ENCODE measurements at regions not wholly inside any gene's neighbourhood (a gene's known extent, or its start where the extent isn't known, plus 50 kb on each side); places are given as distances from the start of the nearest gene placed in this dataset.

GRCh38 chr11:110787680-110788079 lies 75.4 kb upstream of the ARHGAP20 start:
- Mint-ChIP-seq H3K27ac (no peak overlapping the region), H3K36me3 (ENCODE audit: insufficient read depth) (no peaks in the 10 kb centered on the region), H3K27me3 (peaks cover 11% of the 10 kb centered on the region in 2 donors), H3K4me1 (ENCODE audit: low read depth in 2 of 2) (no peaks in the 10 kb centered on the region), H3K4me3 (no peak overlapping the region), H3K9me3 (no peaks in the 10 kb centered on the region)
- ATAC-seq (replicated peaks) (no peak), DNase-seq (no peak)

- Mint-ChIP-seq H3K27ac (no peak overlapping the region), H3K4me1 (ENCODE audit: low read depth in 2 of 2) (no peaks in the 10 kb centered on the region), H3K9me3 (no peaks in the 10 kb centered on the region), H3K27me3 (peaks cover 8 to 10% of the 10 kb centered on the region in 2 donors), H3K4me3 (no peak overlapping the region), H3K36me3 (ENCODE audit: insufficient read depth) (no peaks in the 10 kb centered on the region)
- ATAC-seq (replicated peaks) = no peak
- no peak for DNase-seq
Measured at GRCh38 chr11:110786226-110786902, 74.1 kb upstream of the ARHGAP20 start.

GRCh38 chr11:110785398-110785797 lies 73.2 kb upstream of the ARHGAP20 start:
- ATAC-seq (replicated peaks) (no peak), DNase-seq (no peak)
- no peak overlapping the region for H3K27ac Mint-ChIP-seq
- no peaks in the 10 kb centered on the region for H3K36me3 Mint-ChIP-seq (ENCODE audit: insufficient read depth)
- H3K27me3 Mint-ChIP-seq = peaks cover 8 to 10% of the 10 kb centered on the region in 2 donors
- no peaks in the 10 kb centered on the region for H3K4me1 Mint-ChIP-seq (ENCODE audit: low read depth in 2 of 2)
- no peaks in the 10 kb centered on the region for H3K9me3 Mint-ChIP-seq
- no peak overlapping the region for H3K4me3 Mint-ChIP-seq

GRCh38 chr11:110782616-110783015 lies 70.4 kb upstream of the ARHGAP20 start:
- no peaks in the 10 kb centered on the region for H3K4me1 Mint-ChIP-seq (ENCODE audit: low read depth in 2 of 2)
- ATAC-seq (replicated peaks) = no peak
- no peak for DNase-seq
- peaks cover 0 to 7% of the 10 kb centered on the region in 2 donors for H3K9me3 Mint-ChIP-seq
- H3K27ac Mint-ChIP-seq = no peak overlapping the region
- H3K27me3 Mint-ChIP-seq = peaks cover 0 to 8% of the 10 kb centered on the region in 2 donors
- no peak overlapping the region for H3K4me3 Mint-ChIP-seq
- H3K36me3 Mint-ChIP-seq (ENCODE audit: insufficient read depth) = no peaks in the 10 kb centered on the region

DNA sequence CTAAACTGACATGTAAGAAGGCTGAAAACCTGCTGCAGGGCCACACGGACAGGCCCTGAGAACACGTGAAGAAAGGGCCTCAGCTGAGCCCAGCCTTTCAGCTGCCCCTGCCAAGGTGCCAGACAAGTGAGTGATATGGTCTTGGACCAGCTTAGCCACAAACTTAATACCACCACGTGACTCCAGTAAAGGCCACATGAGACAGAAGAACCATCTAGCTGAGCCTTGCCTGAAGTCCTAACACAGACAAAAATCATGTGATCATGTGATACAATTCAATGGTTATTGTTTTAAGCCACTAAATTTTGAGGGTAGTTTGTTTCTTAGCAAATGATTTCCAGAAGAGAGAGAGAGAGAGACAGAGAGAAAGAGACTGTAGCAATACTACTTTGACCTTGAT lies 66.9 kb upstream of the ARHGAP20 start:
- H3K4me3 Mint-ChIP-seq = no peak overlapping the region
- DNase-seq (no peak), ATAC-seq (replicated peaks) (no peak)
- no peaks in the 10 kb centered on the region for H3K4me1 Mint-ChIP-seq (ENCODE audit: low read depth in 2 of 2)
- H3K36me3 Mint-ChIP-seq (ENCODE audit: insufficient read depth) = no peaks in the 10 kb centered on the region
- peaks cover 0 to 7% of the 10 kb centered on the region in 2 donors for H3K9me3 Mint-ChIP-seq
- H3K27me3 Mint-ChIP-seq = no peaks in the 10 kb centered on the region
- no peak overlapping the region for H3K27ac Mint-ChIP-seq

DNA sequence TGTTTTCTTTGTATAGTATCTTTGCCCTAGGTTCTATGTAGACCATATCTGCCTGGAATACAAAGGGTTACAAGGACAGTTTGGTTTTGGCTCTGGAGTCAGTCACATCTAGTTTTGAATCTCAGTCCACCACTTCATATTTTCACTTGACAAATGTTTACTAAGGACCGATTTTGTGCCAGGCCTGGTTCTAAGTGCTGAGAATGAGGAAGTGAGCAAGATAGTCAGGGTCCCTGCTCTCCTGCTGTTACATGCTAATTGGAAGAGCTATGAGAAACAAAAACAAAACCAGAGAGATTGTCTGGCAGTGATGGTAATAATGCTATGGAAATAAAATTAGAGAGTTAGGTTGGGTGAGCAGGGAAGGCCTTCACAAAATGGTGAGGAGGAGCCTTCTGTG lies 66.1 kb upstream of the ARHGAP20 start:
- no peak for ATAC-seq (replicated peaks)
- H3K4me1 Mint-ChIP-seq (ENCODE audit: low read depth in 2 of 2) = no peaks in the 10 kb centered on the region

GRCh38 chr11:110777775-110778174 lies 65.5 kb upstream of the ARHGAP20 start:
- Mint-ChIP-seq H3K27me3 (no peaks in the 10 kb centered on the region), H3K27ac (no peak overlapping the region), H3K36me3 (ENCODE audit: insufficient read depth) (no peaks in the 10 kb centered on the region), H3K4me3 (no peak overlapping the region), H3K9me3 (peaks cover 0 to 7% of the 10 kb centered on the region in 2 donors), H3K4me1 (ENCODE audit: low read depth in 2 of 2) (no peaks in the 10 kb centered on the region)
- ATAC-seq (replicated peaks) = no peak
- DNase-seq = no peak

More for the DNA sequence above, 66.1 kb upstream of the ARHGAP20 start:
- DNase-seq = no peak
- H3K4me3 Mint-ChIP-seq = no peak overlapping the region
- no peaks in the 10 kb centered on the region for H3K27me3 Mint-ChIP-seq
- H3K36me3 Mint-ChIP-seq (ENCODE audit: insufficient read depth) = no peaks in the 10 kb centered on the region
- no peak overlapping the region for H3K27ac Mint-ChIP-seq
- peaks cover 0 to 7% of the 10 kb centered on the region in 2 donors for H3K9me3 Mint-ChIP-seq

- Mint-ChIP-seq H3K27ac (no peak overlapping the region), H3K4me1 (ENCODE audit: low read depth in 2 of 2) (no peaks in the 10 kb centered on the region), H3K4me3 (no peak overlapping the region), H3K27me3 (no peaks in the 10 kb centered on the region), H3K9me3 (peaks cover 0 to 7% of the 10 kb centered on the region in 2 donors), H3K36me3 (ENCODE audit: insufficient read depth) (no peaks in the 10 kb centered on the region)
- ATAC-seq (replicated peaks) (no peak), DNase-seq (no peak)
Measured at GRCh38 chr11:110776081-110776480, 63.8 kb upstream of the ARHGAP20 start.

GRCh38 chr11:110774138-110775014 lies 62.1 kb upstream of the ARHGAP20 start:
- Mint-ChIP-seq H3K4me1 (ENCODE audit: low read depth in 2 of 2) (peaks cover 3% of the 10 kb centered on the region in 2 donors), H3K4me3 (no peak overlapping the region), H3K27me3 (no peaks in the 10 kb centered on the region), H3K9me3 (peaks cover 0 to 7% of the 10 kb centered on the region in 2 donors), H3K36me3 (ENCODE audit: insufficient read depth) (no peaks in the 10 kb centered on the region), H3K27ac (no peak overlapping the region)
- no peak for ATAC-seq (replicated peaks)
- no peak for DNase-seq

GRCh38 chr11:110773442-110773841 lies 61.2 kb upstream of the ARHGAP20 start:
- DNase-seq = no peak
- Mint-ChIP-seq H3K36me3 (ENCODE audit: insufficient read depth) (no peaks in the 10 kb centered on the region), H3K27me3 (no peaks in the 10 kb centered on the region), H3K4me1 (ENCODE audit: low read depth in 2 of 2) (peaks cover 3 to 5% of the 10 kb centered on the region in 2 donors), H3K27ac (no peak overlapping the region), H3K4me3 (no peak overlapping the region), H3K9me3 (peaks cover 0 to 4% of the 10 kb centered on the region in 2 donors)
- ATAC-seq (replicated peaks) = no peak

GRCh38 chr11:110772863-110773262 lies 60.6 kb upstream of the ARHGAP20 start:
- H3K27me3 Mint-ChIP-seq = peaks cover 0 to 3% of the 10 kb centered on the region in 2 donors
- H3K27ac Mint-ChIP-seq = no peak overlapping the region
- no peak for DNase-seq
- ATAC-seq (replicated peaks) = no peak
- no peaks in the 10 kb centered on the region for H3K36me3 Mint-ChIP-seq (ENCODE audit: insufficient read depth)
- H3K4me1 Mint-ChIP-seq (ENCODE audit: low read depth in 2 of 2) = peaks cover 3 to 5% of the 10 kb centered on the region in 2 donors
- H3K9me3 Mint-ChIP-seq = no peaks in the 10 kb centered on the region
- H3K4me3 Mint-ChIP-seq = no peak overlapping the region

- ATAC-seq (replicated peaks) (no peak), DNase-seq (no peak)
- Mint-ChIP-seq H3K36me3 (ENCODE audit: insufficient read depth) (no peaks in the 10 kb centered on the region), H3K9me3 (peaks cover 0 to 2% of the 10 kb centered on the region in 2 donors), H3K4me3 (no peak overlapping the region), H3K27ac (no peak overlapping the region), H3K27me3 (peaks cover 9 to 25% of the 10 kb centered on the region in 2 donors), H3K4me1 (ENCODE audit: low read depth in 2 of 2) (peaks cover 3 to 5% of the 10 kb centered on the region in 2 donors)
Measured at GRCh38 chr11:110766316-110766715, 54.1 kb upstream of the ARHGAP20 start.

DNA sequence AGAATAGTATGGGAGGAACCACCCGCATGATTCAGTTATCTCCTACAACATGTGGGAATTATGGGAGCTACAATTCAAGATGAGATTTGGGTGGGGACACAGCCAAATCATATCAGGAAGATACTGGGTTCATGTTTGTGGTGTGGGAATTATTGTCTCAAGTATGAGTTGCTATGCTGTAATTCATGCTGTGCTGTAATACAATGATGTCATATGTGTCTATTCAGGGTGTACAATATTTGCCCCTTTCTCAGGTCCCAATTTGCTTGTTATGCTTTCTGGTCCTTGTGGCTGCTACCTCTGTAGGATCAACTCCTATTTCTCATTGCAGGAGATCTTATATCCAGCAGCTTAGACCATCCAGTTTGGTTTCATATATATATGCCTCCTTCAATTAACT lies 52.2 kb upstream of the ARHGAP20 start:
- Mint-ChIP-seq H3K4me3 (no peak overlapping the region), H3K4me1 (ENCODE audit: low read depth in 2 of 2) (peaks cover under 1 to 2% of the 10 kb centered on the region in 2 donors), H3K27ac (no peak overlapping the region), H3K36me3 (ENCODE audit: insufficient read depth) (no peaks in the 10 kb centered on the region), H3K9me3 (peaks cover 0 to 2% of the 10 kb centered on the region in 2 donors), H3K27me3 (peaks cover 9 to 25% of the 10 kb centered on the region in 2 donors)
- no peak for ATAC-seq (replicated peaks)
- no peak for DNase-seq
